Fibroblast of the aortic adventitia (primary cell): ENCODE measurements at regions not wholly inside any gene's neighbourhood (a gene's known extent, or its start where the extent isn't known, plus 50 kb on each side); places are given as distances from the start of the nearest gene placed in this dataset.

Experiments used
- DNase-seq: peaks from one replicate; pipeline ENCODE4 v3.0.0-alpha.2; 2010; ENCODE audit warnings: low read depth
- H3K4me3 ChIP-seq: 2 replicates; pipeline ENCODE4 v1.5.1; 2011; ENCODE audit warnings: low read depth, mild to moderate bottlenecking, control low read depth, low read length, moderate library complexity
- CTCF ChIP-seq: IDR thresholded peaks from 2 replicates; pipeline ENCODE4 v1.5.1; 2011; ENCODE audit warnings: mild to moderate bottlenecking, low read length, control low read depth, inconsistent platforms; ENCODE audit not compliant: insufficient read depth

GRCh38 chr10:88174391-88174790 is 311.0 kb downstream of the PTEN start:
- TF ChIP-seq CTCF: no peak
- H3K4me3 ChIP-seq: no peak overlapping the region
- no peak for DNase-seq

- H3K4me3 ChIP-seq: no peak overlapping the region
- no peak for DNase-seq
- TF ChIP-seq CTCF: no peak
Observed at GRCh38 chr10:88178758-88179157, 315.3 kb downstream of the PTEN start.

- no peak for DNase-seq
- no peak for TF ChIP-seq CTCF
- no peak overlapping the region for H3K4me3 ChIP-seq
Observed at GRCh38 chr10:88179831-88180230, 316.4 kb downstream of the PTEN start.

DNA sequence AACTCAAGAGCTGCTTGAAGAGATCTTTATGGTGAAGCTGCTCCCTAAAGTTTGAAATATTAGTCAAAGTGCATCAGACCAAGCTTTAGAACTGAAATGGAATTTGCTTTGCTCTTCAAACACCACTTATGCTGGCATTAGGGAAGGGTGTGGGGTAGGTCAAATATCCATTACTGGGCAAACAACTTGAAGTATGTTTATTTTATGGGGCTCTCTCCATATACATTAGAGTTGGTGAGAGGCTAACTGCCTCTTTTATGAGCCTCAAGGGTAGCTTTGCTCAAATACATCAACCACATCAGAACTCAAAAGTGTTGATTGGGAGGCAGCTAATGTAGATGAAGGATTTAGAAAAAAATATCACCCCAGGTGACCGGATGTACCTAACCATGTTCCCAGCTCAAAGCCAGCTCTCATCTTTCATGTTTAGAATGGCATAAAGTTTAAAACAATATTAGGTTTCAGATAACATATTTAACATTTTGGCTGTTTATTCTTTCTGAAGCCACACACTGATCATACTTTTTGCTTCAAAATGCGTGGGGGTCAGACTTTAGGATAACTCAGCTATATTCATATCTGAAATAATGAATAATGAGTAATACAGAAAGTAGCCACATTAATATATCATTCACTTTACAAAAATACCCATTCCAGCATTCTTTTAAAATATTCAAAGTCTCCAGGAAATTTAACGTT is 318.6 kb downstream of the PTEN start:
- DNase-seq: no peak
- TF ChIP-seq CTCF: no peak
- H3K4me3 ChIP-seq: no peak overlapping the region

DNA sequence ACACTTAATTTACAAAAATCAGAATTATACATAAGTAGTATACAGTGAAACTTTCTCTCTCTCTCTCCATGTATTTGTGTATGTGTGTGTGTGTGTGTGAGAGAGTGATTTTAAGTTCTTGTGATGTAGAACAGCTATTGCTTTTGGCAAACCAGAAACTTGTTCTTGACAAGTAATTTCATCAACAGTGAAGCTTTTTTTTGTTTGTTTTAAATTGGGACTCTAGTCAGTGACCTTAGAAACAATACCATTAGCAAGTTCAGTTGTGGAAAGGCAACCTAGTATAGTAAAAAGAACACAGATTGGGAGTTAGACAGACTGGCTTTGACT is 319.1 kb downstream of the PTEN start:
- H3K4me3 ChIP-seq: no peak overlapping the region
- TF ChIP-seq CTCF: no peak
- DNase-seq: peak; percentile 49

GRCh38 chr10:88184543-88185297 is 321.3 kb downstream of the PTEN start:
- DNase-seq: no peak

More at GRCh38 chr10:88184543-88185297, 321.3 kb downstream of the PTEN start:
- H3K4me3 ChIP-seq: no peak overlapping the region
- no peak for TF ChIP-seq CTCF
